OCI-LY3 (cell line): ENCODE measurements at regions not wholly inside any gene's neighbourhood (a gene's known extent, or its start where the extent isn't known, plus 50 kb on each side); places are given as distances from the start of the nearest gene placed in this dataset.

Experiments
- CTCF ChIP-seq: fragments of 200-600, 300-600 bp; sonication (generic); IDR thresholded peaks from 2 replicates; pipeline ENCODE4 v1.5.1; 2014; ENCODE audit warnings: antibody characterized with exemption, low read length, low read depth
- EZH2phosphoT487 ChIP-seq: fragments of 200-600 bp; shearing (Covaris generic); IDR thresholded peaks from 2 replicates; pipeline ENCODE4 v1.6.1; 2018; ENCODE audit warnings: antibody characterized with exemption, mixed run types, low read depth

DNA sequence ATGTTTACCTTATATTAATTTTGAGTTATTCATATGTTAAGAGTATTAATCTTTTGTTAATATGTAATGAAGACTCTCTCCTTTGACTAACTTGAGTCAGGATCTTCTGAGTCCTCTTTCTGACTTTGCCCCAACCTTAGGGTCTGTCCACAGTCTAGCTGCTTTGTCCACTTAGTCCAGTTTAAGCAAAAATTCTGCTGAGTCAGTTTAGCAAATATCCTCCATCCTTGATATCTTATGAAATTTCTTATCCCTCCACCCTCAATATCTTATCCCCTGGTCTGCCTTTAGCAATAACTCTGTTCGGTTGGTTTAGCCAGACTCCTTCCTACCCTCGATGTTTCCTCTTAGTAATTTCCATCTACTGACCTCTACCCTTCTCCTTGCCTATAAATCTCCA, 91.7 kb downstream of the DIPK2A start:
- no peak for TF ChIP-seq CTCF
- no peak for TF ChIP-seq EZH2phosphoT487
